AG04449 (cell line): ENCODE measurements at regions not wholly inside any gene's neighbourhood (a gene's known extent, or its start where the extent isn't known, plus 50 kb on each side); places are given as distances from the start of the nearest gene placed in this dataset.

ENCODE experiments used
- CTCF ChIA-PET: fragments of 350-600 bp; formaldehyde crosslinking; extraction: SDS; loops from one replicate; lab custom pipeline; 2021; ENCODE audit warnings: antibody characterized with exemption; lab: Yijun Ruan, JAX
- POLR2A ChIA-PET: fragments of 400-600, 350-600 bp; formaldehyde crosslinking; extraction: SDS; loops from one replicate; lab custom pipeline; 2020; ENCODE audit warnings: antibody characterized with exemption, inconsistent platforms; lab: Yijun Ruan, JAX
- DNase-seq: peaks from one replicate; pipeline ENCODE4 v3.0.0-alpha.2; 2010; ENCODE audit warnings: low read depth, low spot score
- H3K4me3 ChIP-seq: 2 replicates; pipeline ENCODE4 v1.5.1; 2011; ENCODE audit warnings: low read depth, mild to moderate bottlenecking, control low read depth, low read length
- TF ChIP-seq, protein P1 (sequence below): IDR thresholded peaks from one replicate; pipeline ENCODE4 v1.5.1; 2011; ENCODE audit warnings: mild to moderate bottlenecking, moderate library complexity, low read length, control low read depth, inconsistent platforms; ENCODE audit not compliant: insufficient read depth; ENCODE audit errors: missing control alignments

DNA sequence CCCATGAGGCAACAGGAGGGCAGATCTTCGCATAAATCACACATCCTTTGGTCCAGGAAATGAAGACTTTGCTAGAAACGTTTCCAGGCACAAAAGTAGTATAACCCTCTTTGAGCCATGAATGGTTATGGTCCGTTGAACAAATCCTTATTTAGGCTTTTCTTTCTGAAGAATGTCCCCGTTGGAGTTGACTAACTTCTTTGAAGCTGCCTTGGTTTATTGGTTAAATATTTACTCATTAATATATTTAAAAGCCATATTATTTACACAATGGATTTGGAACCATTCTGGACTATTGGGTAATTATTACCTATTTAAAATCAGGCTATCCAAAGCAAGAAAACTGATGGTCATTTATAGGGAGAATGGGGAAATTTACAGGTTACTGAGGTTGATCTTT, 347.6 kb upstream of the SLC30A5 start:
- no peak overlapping the region for H3K4me3 ChIP-seq
- POLR2A ChIA-PET: no interaction called here
- DNase-seq: no peak
- TF ChIP-seq, protein P1, sequence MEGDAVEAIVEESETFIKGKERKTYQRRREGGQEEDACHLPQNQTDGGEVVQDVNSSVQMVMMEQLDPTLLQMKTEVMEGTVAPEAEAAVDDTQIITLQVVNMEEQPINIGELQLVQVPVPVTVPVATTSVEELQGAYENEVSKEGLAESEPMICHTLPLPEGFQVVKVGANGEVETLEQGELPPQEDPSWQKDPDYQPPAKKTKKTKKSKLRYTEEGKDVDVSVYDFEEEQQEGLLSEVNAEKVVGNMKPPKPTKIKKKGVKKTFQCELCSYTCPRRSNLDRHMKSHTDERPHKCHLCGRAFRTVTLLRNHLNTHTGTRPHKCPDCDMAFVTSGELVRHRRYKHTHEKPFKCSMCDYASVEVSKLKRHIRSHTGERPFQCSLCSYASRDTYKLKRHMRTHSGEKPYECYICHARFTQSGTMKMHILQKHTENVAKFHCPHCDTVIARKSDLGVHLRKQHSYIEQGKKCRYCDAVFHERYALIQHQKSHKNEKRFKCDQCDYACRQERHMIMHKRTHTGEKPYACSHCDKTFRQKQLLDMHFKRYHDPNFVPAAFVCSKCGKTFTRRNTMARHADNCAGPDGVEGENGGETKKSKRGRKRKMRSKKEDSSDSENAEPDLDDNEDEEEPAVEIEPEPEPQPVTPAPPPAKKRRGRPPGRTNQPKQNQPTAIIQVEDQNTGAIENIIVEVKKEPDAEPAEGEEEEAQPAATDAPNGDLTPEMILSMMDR: no peak
- CTCF ChIA-PET: interaction anchor here (1.1 to 1.7 kb wide), 2 partner anchors 12 to 460 kb away, joined by 4 to 6 read pairs; no protein-coding TSS in a partner anchor

DNA sequence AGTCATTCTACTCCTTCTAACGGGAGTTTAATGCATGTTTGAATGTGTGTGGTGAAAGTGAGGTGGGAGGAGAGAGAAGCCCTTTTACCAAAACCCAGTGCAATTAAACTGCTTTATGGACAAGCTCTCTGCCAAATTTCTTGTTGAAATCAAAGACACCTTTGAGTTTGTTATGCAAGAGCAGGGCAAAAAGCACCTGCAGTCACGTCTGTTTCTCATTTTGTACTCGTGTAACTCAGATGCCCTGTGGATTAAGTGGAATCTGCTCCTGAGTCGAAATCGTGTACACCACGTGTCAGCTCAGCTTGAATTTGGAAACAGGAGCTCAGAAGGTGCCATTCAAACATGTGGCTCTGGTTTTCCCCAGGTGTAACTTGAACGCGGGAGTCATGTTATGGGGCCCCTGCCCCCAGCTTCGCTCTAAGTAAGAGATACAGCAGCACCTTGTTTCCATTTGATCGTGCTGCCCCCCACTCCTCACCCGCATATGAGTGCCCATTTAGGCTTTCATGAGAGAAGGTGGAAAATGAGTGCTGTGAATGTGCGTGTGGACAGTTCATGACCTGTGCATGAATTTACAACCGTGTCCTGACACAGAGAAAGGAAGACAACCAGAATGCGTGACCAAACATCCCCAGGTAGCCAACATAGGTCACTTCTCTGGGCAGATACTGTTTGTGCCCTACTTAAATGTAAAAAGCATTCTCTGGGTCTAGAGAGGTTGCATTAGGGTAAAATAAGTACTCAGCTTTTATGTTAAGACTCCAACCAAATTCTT, 347.0 kb upstream of the SLC30A5 start:
- TF ChIP-seq, protein P1: no peak
- ChIA-PET CTCF (interaction anchor here (0.6 to 1.7 kb wide), 4 partner anchors 12 to 1503 kb away, joined by 3 to 6 read pairs (median 4); no protein-coding TSS in a partner anchor), POLR2A (no interaction called here)
- no peak for DNase-seq
- no peak overlapping the region for H3K4me3 ChIP-seq

DNA sequence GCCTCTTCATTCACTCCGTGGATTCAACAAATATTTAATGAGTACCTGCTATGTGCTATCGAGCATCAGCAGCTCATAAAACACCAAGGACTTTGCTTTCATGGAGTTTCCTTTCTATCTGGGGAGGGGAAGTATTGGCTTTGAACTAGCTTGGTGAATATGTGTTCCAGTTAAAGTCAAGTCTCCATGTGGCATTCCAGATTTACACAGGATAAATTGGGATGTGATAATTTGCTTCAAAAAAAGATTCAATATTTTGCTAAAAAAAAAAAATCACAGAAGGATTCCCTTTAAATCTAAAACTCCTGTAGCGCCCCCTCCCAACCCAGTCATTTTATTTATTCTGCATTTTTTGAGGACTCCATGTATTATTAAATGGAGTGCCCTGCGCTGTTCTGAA, 346.3 kb upstream of the SLC30A5 start:
- ChIA-PET POLR2A (no interaction called here), CTCF (interaction anchor here (0.6 to 1.1 kb wide), 3 partner anchors 11 to 1504 kb away, joined by 3 to 6 read pairs (median 3); no protein-coding TSS in a partner anchor)
- no peak overlapping the region for H3K4me3 ChIP-seq
- TF ChIP-seq, protein P1: no peak
- no peak for DNase-seq

DNA sequence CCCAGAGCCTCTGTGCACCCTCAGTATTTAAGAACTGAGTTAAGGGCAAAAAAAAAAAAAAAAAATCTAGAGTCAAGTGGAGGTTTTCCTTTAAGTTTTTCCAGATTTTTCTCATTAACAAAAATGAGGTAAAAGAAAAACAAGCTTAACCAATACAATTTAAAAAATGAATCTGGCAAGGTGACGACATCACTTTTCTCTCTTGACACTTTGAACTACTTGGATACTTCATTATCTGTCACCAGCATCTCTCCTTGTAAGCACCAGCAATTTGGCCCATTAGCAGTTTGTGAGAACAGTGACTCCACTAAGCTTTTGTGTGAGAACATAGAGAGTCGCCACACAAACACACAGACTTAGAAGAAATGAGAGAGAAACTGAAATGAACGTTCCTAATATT, 345.7 kb upstream of the SLC30A5 start:
- H3K4me3 ChIP-seq: no peak overlapping the region
- TF ChIP-seq, protein P1: no peak
- no peak for DNase-seq
- CTCF ChIA-PET: no interaction called here
- POLR2A ChIA-PET: interaction anchor here (0.6 kb wide), 1 partner anchor 11 kb away, joined by 3 read pairs; no protein-coding TSS in a partner anchor

DNA sequence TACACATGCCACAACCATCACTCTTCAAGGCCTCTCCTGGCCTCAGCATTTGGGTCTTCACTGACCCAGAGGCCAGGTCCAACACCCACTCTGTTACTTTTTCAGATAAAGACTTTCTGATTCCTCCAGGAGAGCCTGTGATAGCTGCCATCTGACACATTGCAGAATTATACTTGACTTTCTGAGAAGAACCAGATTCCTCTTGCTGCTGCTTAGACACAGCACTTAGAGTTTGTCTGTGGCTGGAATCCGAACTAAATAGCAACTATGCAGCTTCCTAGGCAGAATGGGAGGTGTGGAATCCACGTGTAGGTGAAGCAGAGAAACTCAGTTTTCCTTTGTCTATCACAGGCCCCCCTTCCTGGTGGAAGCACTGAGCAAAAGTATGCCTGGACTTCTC, 344.7 kb upstream of the SLC30A5 start:
- TF ChIP-seq, protein P1: no peak
- ChIA-PET POLR2A (no interaction called here), CTCF (no interaction called here)
- DNase-seq: no peak
- no peak overlapping the region for H3K4me3 ChIP-seq

DNA sequence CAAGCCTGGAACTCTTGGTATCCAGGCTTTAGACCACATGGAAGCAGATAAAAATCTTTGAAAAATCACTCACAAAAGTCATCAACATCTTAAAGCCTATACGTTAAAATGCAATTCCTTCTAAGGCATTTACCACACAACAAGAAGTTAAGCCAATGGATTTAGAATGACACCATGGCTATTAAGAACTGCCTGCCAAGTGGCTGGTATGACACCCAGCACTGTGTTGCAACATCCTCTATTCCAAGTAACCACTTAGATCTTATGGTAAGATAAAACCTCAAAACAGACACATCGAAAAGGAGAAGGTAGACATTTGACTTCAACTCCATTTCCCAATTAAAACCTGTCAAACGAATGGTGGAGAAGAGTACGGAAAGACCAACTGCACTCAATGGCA, 344.2 kb upstream of the SLC30A5 start:
- ChIA-PET POLR2A (no interaction called here), CTCF (no interaction called here)
- no peak overlapping the region for H3K4me3 ChIP-seq
- TF ChIP-seq, protein P1: no peak
- DNase-seq: peak; percentile 12
